ENCODE measurements at regions not wholly inside any gene's neighbourhood (a gene's known extent, or its start where the extent isn't known, plus 50 kb on each side); places are given as distances from the start of the nearest gene placed in this dataset.

GRCh38 chr2:71988170-71988569, 159.5 kb downstream of the CYP26B1 start:
- Histone ChIP-seq H3K27me3 (replicated peaks in 1 of 4; ENCODE audit: control insufficient read depth in 3 of 4, extremely low read depth in 1 of 4, insufficient read depth in 3 of 4, low read length in 3 of 4) (no peaks in the 10 kb centered on the region), H4K91ac (replicated peaks; ENCODE audit: insufficient read length, low read length) (no peak overlapping the region), H2BK5ac (ENCODE audit: low read depth, low read length) (no peak overlapping the region), H4K8ac (ENCODE audit: extremely low read depth, insufficient read depth, low read length) (no peak overlapping the region), H3K27ac (ENCODE audit: low read depth, low read length) (no peak overlapping the region), H3K79me2 (ENCODE audit: control insufficient read depth in 1 of 2, insufficient read depth in 2 of 2, low read length in 2 of 2) (no peaks in the 10 kb centered on the region), H3K23me2 (ENCODE audit: low read depth, low read length) (no peaks in the 10 kb centered on the region), H4K20me1 (replicated peaks in 1 of 2; ENCODE audit: control insufficient read depth in 1 of 2, insufficient read depth in 2 of 2, low read length in 2 of 2) (no peaks in the 10 kb centered on the region), H3K9me3 (ENCODE audit: insufficient read depth in 2 of 2, low read depth in 1 of 2, low read length in 1 of 2) (no peaks in the 10 kb centered on the region), H3K4ac (replicated peaks; ENCODE audit: insufficient read length, low read depth, low read length) (no peak overlapping the region), H3K14ac (ENCODE audit: insufficient read length) (no peak overlapping the region), H4K5ac (ENCODE audit: insufficient read length, low read depth, low read length) (no peak overlapping the region), H3K4me3 (ENCODE audit: extremely low read depth in 1 of 4, insufficient read depth in 2 of 4, low read depth in 3 of 4, low read length in 4 of 4) (no peak overlapping the region), H3K4me1 (replicated peaks in 1 of 4; ENCODE audit: control insufficient read depth in 3 of 4, insufficient read depth in 4 of 4, low read length in 3 of 4) (no peaks in the 10 kb centered on the region), H3K79me1 (ENCODE audit: low read depth, low read length) (no peaks in the 10 kb centered on the region), H2BK20ac (ENCODE audit: low read length) (no peak overlapping the region), H3K9ac (replicated peaks in 1 of 4; ENCODE audit: extremely low read depth in 1 of 4, low read depth in 3 of 4, low read length in 3 of 4) (no peak overlapping the region), H2BK15ac (ENCODE audit: low read length) (no peak overlapping the region), H3K56ac (replicated peaks; ENCODE audit: insufficient read length, low read depth, low read length) (no peak overlapping the region), H3K18ac (ENCODE audit: extremely low read depth, low read length) (no peak overlapping the region), H2BK12ac (ENCODE audit: low read depth, low read length) (no peak overlapping the region), H2BK120ac (replicated peaks; ENCODE audit: low read depth, low read length) (no peak overlapping the region), H2AK5ac (ENCODE audit: low read depth, low read length) (no peak overlapping the region), H3K23ac (ENCODE audit: insufficient read length) (no peak overlapping the region), H3K36me3 (ENCODE audit: control insufficient read depth in 2 of 4, insufficient read depth in 4 of 4, low read length in 3 of 4) (no peaks in the 10 kb centered on the region), H3K4me2 (ENCODE audit: insufficient read depth in 1 of 2, low read depth in 2 of 2, low read length in 2 of 2) (no peak overlapping the region), H2AFZ (ENCODE audit: low read length) (no peak overlapping the region)
- no peak for DNase-seq (ENCODE audit: low read depth in 1 of 2, low spot score in 2 of 2)
- POLR2A ChIA-PET (ENCODE audit: partially characterized antibody) = no interaction called here
- FAIRE-seq = no peak
- CTCF ChIA-PET (ENCODE audit: partially characterized antibody) = no interaction called here
- TF ChIP-seq ATF2 (IDR thresholded peaks at IDR 0.05; ENCODE audit: low read length) = no peak
- no peak for TF ChIP-seq KDM5A (IDR thresholded peaks at IDR 0.05; ENCODE audit: low read length)
- no peak for TF ChIP-seq FOSL1 (IDR thresholded peaks at IDR 0.05; ENCODE audit: insufficient read depth, low read depth, low read length)
- TF ChIP-seq KDM4A (IDR thresholded peaks at IDR 0.05; ENCODE audit: low read depth, low read length, severe bottlenecking) = no peak
- TF ChIP-seq, protein P1, sequence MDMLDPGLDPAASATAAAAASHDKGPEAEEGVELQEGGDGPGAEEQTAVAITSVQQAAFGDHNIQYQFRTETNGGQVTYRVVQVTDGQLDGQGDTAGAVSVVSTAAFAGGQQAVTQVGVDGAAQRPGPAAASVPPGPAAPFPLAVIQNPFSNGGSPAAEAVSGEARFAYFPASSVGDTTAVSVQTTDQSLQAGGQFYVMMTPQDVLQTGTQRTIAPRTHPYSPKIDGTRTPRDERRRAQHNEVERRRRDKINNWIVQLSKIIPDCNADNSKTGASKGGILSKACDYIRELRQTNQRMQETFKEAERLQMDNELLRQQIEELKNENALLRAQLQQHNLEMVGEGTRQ (IDR thresholded peaks at IDR 0.05; ENCODE audit: low read length) = no peak
- TF ChIP-seq RNF2 (IDR thresholded peaks at IDR 0.05; ENCODE audit: borderline replicate concordance, low read depth, low read length, missing control alignments, poor library complexity, severe bottlenecking) = no peak
- TF ChIP-seq JUND (IDR thresholded peaks at IDR 0.05; ENCODE audit: low read length) = no peak
- WGBS, 2 experiments (ENCODE audit: extremely low coverage in 1 of 2, insufficient coverage in 1 of 2, insufficient read length in 1 of 2, insufficient replicate concordance in 2 of 2, low coverage in 1 of 2, low lambda C conversion rate in 2 of 2, missing lambda C conversion rate in 1 of 2) = 81% methylated on average over 2 of the region's 2 CpGs; no CpG with 5 or more reads in 1 of the 2 experiments
